GM18502 (cell line): ENCODE measurements at regions not wholly inside any gene's neighbourhood (a gene's known extent, or its start where the extent isn't known, plus 50 kb on each side); places are given as distances from the start of the nearest gene placed in this dataset.
"Not testable (repeated sequence)": the region's sequence is repeated elsewhere in the genome, so short reads cannot be mapped to it uniquely, and the experiment has no call there.

Source experiments
- ATAC-seq: cut with Tn5 transposase; IDR thresholded peaks from one replicate; pipeline ENCODE4 v1.9.1; 2021; ENCODE audit warnings: mild to moderate bottlenecking; ENCODE audit not compliant: unreplicated experiment, poor library complexity

DNA sequence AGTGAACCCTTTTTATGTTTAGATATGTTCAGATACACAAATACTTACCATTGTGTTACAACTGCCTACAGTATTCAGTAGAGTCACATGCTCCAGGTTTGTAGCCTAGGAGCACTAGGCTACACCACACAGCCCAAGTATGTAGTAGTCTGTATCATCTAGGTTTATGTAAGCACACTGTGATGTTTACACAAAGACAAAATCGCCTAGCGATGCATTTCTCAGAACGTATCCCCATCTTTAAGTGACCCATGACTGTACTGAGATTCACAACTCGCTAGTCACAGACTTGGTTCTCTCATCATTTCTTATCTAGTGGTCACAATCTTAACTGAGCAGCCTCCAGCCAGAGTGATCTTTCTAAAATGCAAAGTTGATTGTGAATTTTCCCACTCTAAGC lies 119.2 kb downstream of the RASSF10 start:
- no peak for ATAC-seq

- no peak for ATAC-seq
Measured at GRCh38 chr11:13134066-13134465, 125.0 kb downstream of the RASSF10 start.

DNA sequence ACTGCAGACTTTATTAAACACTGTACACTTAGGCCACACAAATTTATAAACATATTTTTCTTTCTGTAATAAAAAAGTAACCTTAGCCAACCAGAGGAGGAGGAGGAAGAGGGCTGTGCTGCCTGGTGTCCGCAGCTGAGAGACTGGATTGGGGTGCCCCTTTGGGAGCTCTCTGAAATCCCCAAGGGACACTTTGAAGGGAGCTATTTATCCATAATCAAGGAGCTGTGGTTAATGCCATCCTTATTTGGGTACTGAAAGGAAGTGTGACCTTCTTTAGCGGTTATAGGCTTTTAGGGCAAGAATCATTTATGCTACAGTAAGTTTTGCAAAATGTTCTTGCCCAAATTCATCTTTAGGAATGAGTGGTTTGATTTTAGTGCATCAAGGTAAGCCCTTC lies 125.8 kb downstream of the RASSF10 start:
- ATAC-seq = no peak

DNA sequence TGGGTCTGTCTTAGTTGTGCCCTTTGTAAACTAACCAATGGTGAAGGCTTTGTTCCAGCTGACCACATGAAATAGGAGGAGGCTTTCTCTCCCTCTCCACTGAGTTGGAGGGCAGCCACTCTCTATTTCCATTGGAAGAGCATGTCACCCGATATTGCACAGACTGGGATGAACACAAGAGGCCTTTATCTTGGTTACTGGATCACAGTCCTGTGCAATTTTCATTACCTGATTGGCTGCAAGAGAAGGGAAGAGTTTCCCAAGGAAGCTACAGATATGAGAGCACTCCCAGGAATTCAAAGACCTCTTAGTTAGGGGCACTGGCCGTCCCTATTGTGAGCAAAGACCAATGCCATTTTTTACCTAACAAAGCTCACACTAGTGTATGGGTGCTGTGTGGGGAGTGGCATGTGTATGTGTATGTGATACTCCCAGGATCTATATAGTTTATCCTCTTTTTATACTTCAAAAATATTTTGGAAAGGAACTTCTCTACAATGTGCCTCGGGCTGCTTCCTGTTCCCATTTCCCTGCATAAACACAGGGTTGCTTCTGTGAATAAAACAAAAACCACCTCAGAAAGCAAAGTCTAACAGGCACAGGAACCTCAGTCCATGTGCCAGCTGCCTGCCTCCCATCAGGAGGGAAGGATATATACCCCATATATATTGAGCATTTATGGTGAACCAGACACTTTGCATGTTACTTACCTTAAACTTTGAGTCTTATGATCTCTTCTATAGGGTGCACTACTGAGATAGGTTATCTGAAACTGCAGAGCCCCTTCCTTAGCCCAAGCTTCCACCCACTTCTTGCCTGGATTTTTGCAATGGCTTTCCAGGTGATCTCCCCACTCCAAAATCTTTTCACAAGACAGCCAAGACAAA lies 126.5 kb downstream of the RASSF10 start:
- no peak for ATAC-seq

- no peak for ATAC-seq
Measured at GRCh38 chr11:13136272-13136596, 127.1 kb downstream of the RASSF10 start.

DNA sequence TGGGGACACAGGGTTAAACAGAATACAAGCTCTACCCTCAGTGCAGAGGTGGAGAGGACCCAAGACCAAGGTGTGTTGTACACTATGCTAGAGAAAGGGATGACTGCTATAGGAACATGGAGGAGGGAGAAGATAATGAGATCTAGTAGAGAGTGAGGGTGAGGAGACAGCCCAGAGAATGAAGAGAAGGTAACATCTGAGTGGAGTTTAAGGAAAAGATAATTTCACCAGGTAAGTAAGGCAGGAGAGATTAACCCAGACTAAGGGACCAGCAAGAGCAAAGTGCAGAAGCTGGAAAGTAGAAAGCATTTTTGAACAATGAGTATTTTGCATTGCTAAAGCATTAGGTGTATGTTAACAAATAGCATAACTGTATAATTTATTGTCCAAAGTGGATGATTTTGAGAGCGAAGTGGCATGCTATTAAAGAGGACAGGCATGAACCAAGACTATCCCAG lies 128.8 kb downstream of the RASSF10 start:
- no peak for ATAC-seq

- ATAC-seq = not testable (repeated sequence)
Measured at GRCh38 chr11:13139085-13139484, 130.0 kb downstream of the RASSF10 start.

GRCh38 chr11:13140028-13140870 lies 131.1 kb downstream of the RASSF10 start:
- ATAC-seq = peak; percentile 79

- no peak for ATAC-seq
Measured at GRCh38 chr11:13140873-13141655, 131.9 kb downstream of the RASSF10 start.

DNA sequence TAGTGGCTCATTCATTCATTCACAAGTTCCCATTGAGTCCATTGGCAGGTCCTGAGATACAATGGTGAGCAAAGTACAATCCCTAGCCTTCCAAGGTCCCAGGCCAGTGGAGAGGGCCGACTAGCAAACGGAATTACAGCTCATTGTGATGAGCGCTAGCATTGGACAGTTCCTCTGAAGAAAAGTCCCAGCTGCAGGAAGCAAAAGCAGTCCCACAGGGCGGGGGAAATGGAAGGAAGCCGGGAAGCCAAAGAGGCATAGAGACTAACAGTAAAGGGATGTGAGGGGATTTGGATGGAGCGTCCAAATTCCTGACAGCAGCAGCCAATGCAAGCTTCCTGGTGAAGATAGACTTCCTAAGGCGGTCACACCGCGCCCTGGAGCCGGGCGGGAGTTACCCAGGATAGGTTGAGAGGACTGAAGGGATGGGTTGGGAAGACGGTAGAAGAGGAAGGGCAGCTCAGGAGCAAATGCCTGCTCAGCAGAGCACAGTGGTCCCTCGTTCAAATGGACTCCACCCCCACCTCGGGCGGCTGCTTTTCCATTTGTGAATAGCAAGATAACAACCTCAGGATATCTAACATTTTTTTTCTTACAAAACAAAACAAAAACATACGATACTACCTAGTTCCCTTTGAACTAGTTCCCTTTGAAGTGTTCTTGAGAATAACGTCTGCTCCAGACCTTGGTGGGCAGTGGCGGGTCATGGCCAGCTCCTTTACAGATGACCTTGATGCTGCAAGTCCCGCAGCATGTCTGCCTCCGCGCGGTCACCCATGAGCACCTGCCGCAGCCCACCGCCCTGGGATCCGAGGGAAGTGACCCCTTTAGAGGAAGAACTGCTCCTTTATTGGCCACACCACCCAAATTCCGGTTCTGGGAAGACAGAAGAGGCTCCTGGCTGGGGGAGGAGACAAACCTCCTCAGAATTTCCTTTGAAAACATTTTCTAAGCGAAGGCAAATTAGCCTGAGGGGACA lies 132.9 kb downstream of the RASSF10 start:
- ATAC-seq = no peak

DNA sequence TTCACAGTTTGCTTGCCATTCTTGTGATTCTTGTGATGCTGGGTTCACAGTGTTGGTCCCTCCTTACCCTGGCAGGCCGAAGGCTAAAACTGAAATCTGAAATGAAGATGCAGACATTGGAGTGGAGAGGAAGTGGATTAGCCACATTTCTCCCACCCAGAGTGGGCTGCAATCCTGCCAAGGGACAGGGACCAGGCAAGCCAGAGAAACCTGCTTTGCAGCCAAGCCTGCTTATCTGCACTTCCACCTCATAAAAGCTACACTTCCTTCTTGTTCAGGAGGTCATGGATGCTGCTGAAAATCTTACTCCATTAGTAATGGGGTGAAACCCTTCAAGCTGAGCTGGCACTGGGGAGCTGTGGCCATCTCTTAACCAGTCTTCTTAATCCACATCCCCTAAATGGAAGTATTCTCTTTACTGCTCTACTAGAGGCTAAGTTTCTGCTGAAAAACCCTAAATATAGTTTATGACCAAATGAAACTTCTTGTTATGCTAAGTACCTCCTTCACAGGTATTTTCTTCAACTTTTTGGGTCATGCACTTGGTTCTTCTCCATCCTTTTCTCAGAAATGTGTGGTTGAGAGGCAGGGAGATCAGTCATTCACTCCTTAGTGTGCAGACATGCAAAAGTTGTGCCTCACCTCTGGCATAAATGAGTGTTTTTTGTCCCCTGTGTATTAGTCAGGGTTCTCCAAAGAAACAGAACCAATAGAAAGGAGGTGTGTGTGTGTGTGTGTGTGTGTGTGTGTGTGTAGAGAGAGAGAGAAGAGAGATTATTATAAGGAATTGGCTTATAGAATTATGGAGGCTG lies 133.9 kb upstream of the BMAL1 start:
- ATAC-seq = no peak

DNA sequence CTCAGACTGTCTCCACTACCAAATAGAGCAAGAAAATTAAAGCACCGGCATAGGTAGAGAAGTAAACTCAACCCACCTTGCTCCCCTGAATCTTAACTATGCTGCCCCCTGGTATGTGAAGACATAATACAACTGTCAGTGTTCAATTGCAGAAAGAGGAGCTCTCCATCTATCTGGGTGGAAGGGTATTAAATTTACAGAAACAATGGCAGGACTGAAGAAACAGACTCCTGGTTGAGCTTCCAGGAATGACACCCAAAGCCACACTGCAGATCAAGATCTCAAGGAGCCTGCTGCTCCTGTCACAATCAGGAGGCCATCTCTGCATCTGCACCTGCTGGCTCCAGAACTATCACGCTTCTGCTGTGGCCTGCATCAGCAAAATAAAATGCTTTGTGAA lies 132.1 kb upstream of the BMAL1 start:
- ATAC-seq = no peak

GRCh38 chr11:13149991-13150390 lies 127.6 kb upstream of the BMAL1 start:
- ATAC-seq = no peak

DNA sequence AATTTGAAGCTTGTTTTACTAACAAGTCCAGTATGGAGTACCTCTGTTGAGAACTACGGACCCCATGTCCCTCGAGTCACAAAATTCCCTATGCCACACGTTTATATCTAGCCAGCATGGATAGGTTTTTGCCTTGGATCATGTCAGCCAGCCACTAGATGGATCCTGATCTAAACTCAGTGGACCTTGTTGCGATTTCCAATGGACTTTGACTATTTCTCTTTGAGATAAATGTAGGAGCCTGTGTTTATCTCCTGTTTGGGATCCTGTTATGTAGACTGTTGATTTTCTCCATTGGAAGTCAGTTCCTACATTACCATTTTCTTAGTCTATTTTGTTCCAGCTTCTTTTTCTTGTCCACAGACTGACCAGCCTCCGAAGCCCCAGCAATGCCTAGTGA lies 127.1 kb upstream of the BMAL1 start:
- ATAC-seq = no peak

GRCh38 chr11:13152264-13152663 lies 125.3 kb upstream of the BMAL1 start:
- no peak for ATAC-seq

DNA sequence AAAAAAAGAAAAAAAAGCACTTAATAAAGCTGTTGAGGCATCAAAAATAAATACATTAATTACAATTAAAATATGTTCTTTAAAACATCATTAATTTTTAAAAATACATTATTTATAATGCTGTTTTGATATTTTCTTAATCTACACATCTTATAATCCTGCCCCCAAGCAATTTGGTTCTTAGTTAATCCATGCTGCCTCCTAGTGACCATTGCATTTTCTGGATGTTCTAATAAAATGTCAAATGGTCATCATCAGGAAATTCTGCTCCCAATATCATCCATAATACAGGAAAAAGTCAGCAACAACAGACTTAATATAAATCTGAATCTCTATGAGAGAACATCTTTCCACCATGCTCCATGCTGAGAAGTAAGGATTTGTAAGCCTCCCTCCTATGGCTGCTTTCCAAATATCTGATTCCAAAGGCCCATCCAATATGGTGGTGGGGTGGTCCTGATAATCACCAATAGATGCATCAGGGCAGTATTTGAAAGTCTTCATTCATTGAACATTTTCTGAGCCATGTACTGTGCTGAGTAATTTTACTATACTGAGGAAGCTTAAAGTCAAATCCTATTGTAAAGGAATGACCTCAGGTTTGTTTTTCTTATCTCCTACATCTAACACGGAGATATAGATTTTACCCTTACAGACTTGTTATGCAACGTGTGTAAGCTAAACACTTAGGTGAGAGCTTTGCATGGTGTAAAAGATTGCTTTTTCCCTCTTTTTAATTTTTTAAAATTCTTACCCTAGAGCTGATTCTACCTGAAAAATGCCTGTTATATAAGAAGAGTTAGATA lies 124.7 kb upstream of the BMAL1 start:
- ATAC-seq = no peak

DNA sequence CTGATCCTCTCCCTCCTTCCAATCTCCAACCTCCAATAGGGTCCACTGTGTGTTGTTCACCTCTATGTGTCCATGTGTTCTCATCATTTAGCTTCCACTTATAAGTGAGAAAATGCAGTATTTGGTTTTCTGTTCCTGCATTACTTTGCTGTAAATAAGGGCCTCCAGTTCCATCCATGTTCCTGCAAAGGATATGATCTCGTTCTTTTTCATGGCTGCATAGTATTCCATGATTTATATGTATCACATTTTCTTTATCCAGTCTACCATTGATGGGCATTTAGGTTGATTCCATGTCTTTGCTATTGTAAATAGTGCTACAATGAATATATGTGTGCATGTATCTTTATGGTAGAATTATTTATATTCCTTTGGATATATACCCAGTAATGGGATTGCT lies 123.2 kb upstream of the BMAL1 start:
- not testable (repeated sequence) for ATAC-seq

- ATAC-seq = no peak
Measured at GRCh38 chr11:13160346-13160745, 117.2 kb upstream of the BMAL1 start.
